Cardiac muscle cell (in vitro differentiated cells and primary cell): ENCODE measurements at regions not wholly inside any gene's neighbourhood (a gene's known extent, or its start where the extent isn't known, plus 50 kb on each side); places are given as distances from the start of the nearest gene placed in this dataset.

ENCODE experiments used
- DNase-seq, 2 donors: peaks; one replicate each; pipeline versions ENCODE4 v3.0.0 to v3.0.0-alpha.2; 2010 to 2017; ENCODE audit warnings: low read depth in 1 of 2, low spot score in 1 of 2
- H3K27ac ChIP-seq: fragments of 200-600 bp; sonication (generic); 2 replicates; pipeline ENCODE4 v1.5.1; 2016
- H3K27me3 ChIP-seq: fragments of 200-600 bp; sonication (generic); 2 replicates; pipeline ENCODE4 v1.6.0; 2016; ENCODE audit warnings: control low read depth
- H3K36me3 ChIP-seq: fragments of 200-600 bp; sonication (generic); 2 replicates; pipeline ENCODE4 v1.5.1; 2016; ENCODE audit warnings: control low read depth
- H3K4me1 ChIP-seq: fragments of 200-600 bp; sonication (generic); 2 replicates; pipeline ENCODE4 v1.8.1; 2017; ENCODE audit warnings: low read depth, mild to moderate bottlenecking, mixed run types
- H3K4me3 ChIP-seq: fragments of 200-600 bp; sonication (generic); 2 replicates; pipeline ENCODE4 v1.5.1; 2016; ENCODE audit warnings: mild to moderate bottlenecking
- H3K9me3 ChIP-seq: fragments of 200-600 bp; sonication (generic); 2 replicates; pipeline ENCODE4 v1.5.1; 2017; ENCODE audit warnings: low read depth, mild to moderate bottlenecking, control low read depth
- CTCF ChIP-seq: IDR thresholded peaks from 2 replicates; pipeline ENCODE4 v1.5.1; 2012; ENCODE audit warnings: low read depth, mild to moderate bottlenecking, low read length

- TF ChIP-seq CTCF: no peak
- H3K36me3 ChIP-seq: no peaks in the 10 kb centered on the region
- peak in 1 of 2 donors; percentile 3 for DNase-seq
Measured at GRCh38 chr18:45355944-45356520, 259.2 kb upstream of the SLC14A2 start.

GRCh38 chr18:45357686-45358470 lies 257.4 kb upstream of the SLC14A2 start:
- H3K4me3 ChIP-seq: no peak overlapping the region
- H3K27ac ChIP-seq: no peak overlapping the region
- peaks cover 26% of the 10 kb centered on the region for H3K4me1 ChIP-seq
- H3K9me3 ChIP-seq: no peaks in the 10 kb centered on the region
- TF ChIP-seq CTCF: no peak
- H3K27me3 ChIP-seq: no peaks in the 10 kb centered on the region
- H3K36me3 ChIP-seq: no peaks in the 10 kb centered on the region
- DNase-seq: no peak

More at GRCh38 chr18:45355944-45356520, 259.2 kb upstream of the SLC14A2 start:
- Histone ChIP-seq H3K9me3 (no peaks in the 10 kb centered on the region), H3K27ac (no peak overlapping the region), H3K4me3 (no peak overlapping the region), H3K27me3 (no peaks in the 10 kb centered on the region), H3K4me1 (peaks cover 21% of the 10 kb centered on the region)

- Histone ChIP-seq H3K4me3 (no peak overlapping the region), H3K9me3 (no peaks in the 10 kb centered on the region), H3K27me3 (no peaks in the 10 kb centered on the region), H3K27ac (peak overlapping the region; percentile 58), H3K4me1 (peaks cover 26% of the 10 kb centered on the region), H3K36me3 (no peaks in the 10 kb centered on the region)
- peak in 1 of 2 donors; percentile 50 for DNase-seq
- TF ChIP-seq CTCF: no peak
Measured at GRCh38 chr18:45359275-45360009, 255.8 kb upstream of the SLC14A2 start.

- DNase-seq: no peak
- no peak for TF ChIP-seq CTCF
- Histone ChIP-seq H3K4me1 (peaks cover 26% of the 10 kb centered on the region), H3K27ac (no peak overlapping the region), H3K36me3 (no peaks in the 10 kb centered on the region), H3K27me3 (no peaks in the 10 kb centered on the region), H3K4me3 (no peak overlapping the region), H3K9me3 (no peaks in the 10 kb centered on the region)
Measured at GRCh38 chr18:45361125-45361851, 254.0 kb upstream of the SLC14A2 start.

- no peak for TF ChIP-seq CTCF
- Histone ChIP-seq H3K27ac (no peak overlapping the region), H3K4me1 (peaks cover 26% of the 10 kb centered on the region)
Measured at GRCh38 chr18:45363196-45363595, 252.1 kb upstream of the SLC14A2 start.

More at GRCh38 chr18:45363196-45363595, 252.1 kb upstream of the SLC14A2 start:
- H3K36me3 ChIP-seq: no peaks in the 10 kb centered on the region
- no peaks in the 10 kb centered on the region for H3K9me3 ChIP-seq
- no peaks in the 10 kb centered on the region for H3K27me3 ChIP-seq
- no peak overlapping the region for H3K4me3 ChIP-seq
- no peak for DNase-seq
